ENCODE measurements at regions not wholly inside any gene's neighbourhood (a gene's known extent, or its start where the extent isn't known, plus 50 kb on each side); places are given as distances from the start of the nearest gene placed in this dataset.

- TF ChIP-seq POLR2AphosphoS5 (IDR thresholded peaks at IDR 0.05) (no peak), POLR2A (IDR thresholded peaks at IDR 0.05) (no peak)
These were observed 191.5 kb upstream of the AJAP1 start for GRCh38 chr1:4462831-4463484.
